ENCODE measurements at regions not wholly inside any gene's neighbourhood (a gene's known extent, or its start where the extent isn't known, plus 50 kb on each side); places are given as distances from the start of the nearest gene placed in this dataset.

GRCh38 chr20:20849161-20849560 lies 136.7 kb upstream of the RALGAPA2 start:
- Histone ChIP-seq H3K9me2 (ENCODE audit: insufficient read depth, low read length) (no peaks in the 10 kb centered on the region), H3K79me2 (replicated peaks; ENCODE audit: insufficient read depth, low read length) (no peaks in the 10 kb centered on the region), H3K27ac (ENCODE audit: low read length) (no peak overlapping the region), H3F3A (ENCODE audit: insufficient read depth, low read length, poor library complexity, severe bottlenecking) (no peaks in the 10 kb centered on the region), H3K27me3 (ENCODE audit: insufficient read depth, low read depth, low read length) (no peaks in the 10 kb centered on the region), H3K9me3 (ENCODE audit: low read length) (no peaks in the 10 kb centered on the region), H3K36me3 (ENCODE audit: insufficient read depth, low read length) (no peaks in the 10 kb centered on the region), H4K20me1 (ENCODE audit: insufficient read depth) (no peaks in the 10 kb centered on the region), H2AFZ (ENCODE audit: low read depth, low read length) (no peak overlapping the region), H3K4me3 (ENCODE audit: low read length) (no peak overlapping the region), H3K4me2 (ENCODE audit: low read length) (no peak overlapping the region), H3K9ac (ENCODE audit: low read length) (no peak overlapping the region)
- TF ChIP-seq REST (IDR thresholded peaks at IDR 0.05; ENCODE audit: borderline replicate concordance) (no peak), MXI1 (conservative IDR thresholded peaks at IDR 0.05; ENCODE audit: poor library complexity, severe bottlenecking) (no peak), POLR2AphosphoS5 (IDR thresholded peaks at IDR 0.05) (no peak), EZH2 (IDR thresholded peaks at IDR 0.05; ENCODE audit: borderline replicate concordance, insufficient read depth, low read length, poor library complexity, severe bottlenecking) (no peak), TAF1 (IDR thresholded peaks at IDR 0.05; ENCODE audit: low read depth) (no peak), SMC3 (conservative IDR thresholded peaks at IDR 0.05; ENCODE audit: poor library complexity) (no peak), RAD21 (conservative IDR thresholded peaks at IDR 0.05) (no peak), EP300 (conservative IDR thresholded peaks at IDR 0.05; ENCODE audit: poor library complexity, severe bottlenecking) (no peak)
- TF ChIP-seq, protein P1, sequence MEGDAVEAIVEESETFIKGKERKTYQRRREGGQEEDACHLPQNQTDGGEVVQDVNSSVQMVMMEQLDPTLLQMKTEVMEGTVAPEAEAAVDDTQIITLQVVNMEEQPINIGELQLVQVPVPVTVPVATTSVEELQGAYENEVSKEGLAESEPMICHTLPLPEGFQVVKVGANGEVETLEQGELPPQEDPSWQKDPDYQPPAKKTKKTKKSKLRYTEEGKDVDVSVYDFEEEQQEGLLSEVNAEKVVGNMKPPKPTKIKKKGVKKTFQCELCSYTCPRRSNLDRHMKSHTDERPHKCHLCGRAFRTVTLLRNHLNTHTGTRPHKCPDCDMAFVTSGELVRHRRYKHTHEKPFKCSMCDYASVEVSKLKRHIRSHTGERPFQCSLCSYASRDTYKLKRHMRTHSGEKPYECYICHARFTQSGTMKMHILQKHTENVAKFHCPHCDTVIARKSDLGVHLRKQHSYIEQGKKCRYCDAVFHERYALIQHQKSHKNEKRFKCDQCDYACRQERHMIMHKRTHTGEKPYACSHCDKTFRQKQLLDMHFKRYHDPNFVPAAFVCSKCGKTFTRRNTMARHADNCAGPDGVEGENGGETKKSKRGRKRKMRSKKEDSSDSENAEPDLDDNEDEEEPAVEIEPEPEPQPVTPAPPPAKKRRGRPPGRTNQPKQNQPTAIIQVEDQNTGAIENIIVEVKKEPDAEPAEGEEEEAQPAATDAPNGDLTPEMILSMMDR (IDR thresholded peaks at IDR 0.05; ENCODE audit: poor library complexity, severe bottlenecking), result no peak

- Histone ChIP-seq H3F3A (ENCODE audit: insufficient read depth, low read length, poor library complexity, severe bottlenecking) (no peaks in the 10 kb centered on the region), H3K4me3 (ENCODE audit: low read length) (no peak overlapping the region), H3K9me3 (ENCODE audit: low read length) (no peaks in the 10 kb centered on the region), H4K20me1 (ENCODE audit: insufficient read depth) (no peaks in the 10 kb centered on the region), H3K4me2 (ENCODE audit: low read length) (no peak overlapping the region), H3K9ac (ENCODE audit: low read length) (no peak overlapping the region), H3K9me2 (ENCODE audit: insufficient read depth, low read length) (no peaks in the 10 kb centered on the region), H2AFZ (ENCODE audit: low read depth, low read length) (no peak overlapping the region), H3K27me3 (ENCODE audit: insufficient read depth, low read depth, low read length) (no peaks in the 10 kb centered on the region), H3K79me2 (replicated peaks; ENCODE audit: insufficient read depth, low read length) (no peaks in the 10 kb centered on the region), H3K36me3 (ENCODE audit: insufficient read depth, low read length) (no peaks in the 10 kb centered on the region), H3K27ac (ENCODE audit: low read length) (no peak overlapping the region)
- TF ChIP-seq MXI1 (conservative IDR thresholded peaks at IDR 0.05; ENCODE audit: poor library complexity, severe bottlenecking) (no peak), EZH2 (IDR thresholded peaks at IDR 0.05; ENCODE audit: borderline replicate concordance, insufficient read depth, low read length, poor library complexity, severe bottlenecking) (no peak), TAF1 (IDR thresholded peaks at IDR 0.05; ENCODE audit: low read depth) (no peak), POLR2AphosphoS5 (IDR thresholded peaks at IDR 0.05) (no peak), REST (IDR thresholded peaks at IDR 0.05; ENCODE audit: borderline replicate concordance) (no peak), EP300 (conservative IDR thresholded peaks at IDR 0.05; ENCODE audit: poor library complexity, severe bottlenecking) (no peak), RAD21 (conservative IDR thresholded peaks at IDR 0.05) (no peak), SMC3 (conservative IDR thresholded peaks at IDR 0.05; ENCODE audit: poor library complexity) (no peak)
- TF ChIP-seq, protein P1 (IDR thresholded peaks at IDR 0.05; ENCODE audit: poor library complexity, severe bottlenecking), result no peak
These were observed 135.4 kb upstream of the RALGAPA2 start for GRCh38 chr20:20847814-20848213.
